IMR-90 (cell line): ENCODE measurements at regions not wholly inside any gene's neighbourhood (a gene's known extent, or its start where the extent isn't known, plus 50 kb on each side); places are given as distances from the start of the nearest gene placed in this dataset.

Experiments
- ATAC-seq: fragments of 200-7000 bp; cut with Tn5 transposase; 2 replicates; pipeline ENCODE4 v1.9.1; 2020; ENCODE audit warnings: low read depth, mild to moderate bottlenecking, moderate library complexity
- BruUV-seq: library from RNA; stranded (reverse); fragments of 400-500 nt; replicated peaks from 2 replicates; lab custom pipeline; 2021; lab: Mats Ljungman, UMichigan
- CTCF ChIA-PET: fragments of 300-600 bp; formaldehyde crosslinking; extraction: SDS; loops from one replicate; lab custom pipeline; 2021; ENCODE audit warnings: antibody characterized with exemption; lab: Yijun Ruan, JAX
- POLR2A ChIA-PET: fragments of 300-600 bp; sonication (Branson Sonifier 250); formaldehyde crosslinking; loops from one replicate; lab custom pipeline; 2022; ENCODE audit warnings: antibody characterized with exemption; ENCODE audit not compliant: unreplicated experiment; lab: Charles Lee
- DNase-seq: peaks from one replicate; pipeline ENCODE4 v3.0.0; 2013
- H2AFZ ChIP-seq: replicated peaks from 2 replicates; pipeline ENCODE3; 2013; ENCODE audit warnings: low read length, mild to moderate bottlenecking; ENCODE audit not compliant: poor library complexity
- H2AK5ac ChIP-seq: 2 replicates; pipeline ENCODE4 v1.6.1; 2013; ENCODE audit warnings: low read depth, low read length, inconsistent platforms
- H2AK9ac ChIP-seq: replicated peaks from 2 replicates; pipeline ENCODE3; 2013; ENCODE audit warnings: mild to moderate bottlenecking, low read depth, low read length, moderate library complexity; ENCODE audit not compliant: poor library complexity
- H2BK120ac ChIP-seq: 2 replicates; pipeline ENCODE4 v1.6.1; 2013; ENCODE audit warnings: low read depth, low read length, inconsistent platforms
- H2BK15ac ChIP-seq: 3 replicates; pipeline ENCODE4 v1.6.1; 2013; ENCODE audit warnings: low read depth, low read length, inconsistent platforms
- H2BK20ac ChIP-seq: 2 replicates; pipeline ENCODE4 v1.6.1; 2013; ENCODE audit warnings: low read depth, mild to moderate bottlenecking, inconsistent platforms, low read length, moderate library complexity
- H2BK5ac ChIP-seq: 2 replicates; pipeline ENCODE4 v1.6.1; 2013; ENCODE audit warnings: mild to moderate bottlenecking, low read depth, low read length, inconsistent platforms; ENCODE audit not compliant: poor library complexity, severe bottlenecking
- H3K14ac ChIP-seq: replicated peaks from 2 replicates; pipeline ENCODE4 v1.6.1; 2013; ENCODE audit warnings: low read depth, low read length, inconsistent platforms
- H3K18ac ChIP-seq: 2 replicates; pipeline ENCODE4 v1.6.1; 2013; ENCODE audit warnings: low read depth, low read length, control low read depth
- H3K23ac ChIP-seq: 2 replicates; pipeline ENCODE4 v1.6.1; 2013; ENCODE audit warnings: low read depth, low read length, inconsistent platforms
- H3K27ac ChIP-seq: 2 replicates; pipeline ENCODE4 v1.5.1; 2013; ENCODE audit warnings: mild to moderate bottlenecking, control low read depth, low read length; ENCODE audit not compliant: insufficient read depth
- H3K27me3 ChIP-seq: 2 replicates; pipeline ENCODE4 v1.6.1; 2013; ENCODE audit warnings: low read length; ENCODE audit not compliant: control insufficient read depth, insufficient read depth
- H3K36me3 ChIP-seq: 2 replicates; pipeline ENCODE4 v1.6.1; 2013; ENCODE audit warnings: low read length, mixed read lengths; ENCODE audit not compliant: control insufficient read depth, insufficient read depth
- H3K4ac ChIP-seq: 2 replicates; pipeline ENCODE4 v1.6.1; 2013; ENCODE audit warnings: low read depth, low read length, inconsistent platforms
- H3K4me1 ChIP-seq: 2 replicates; pipeline ENCODE4 v1.6.1; 2013; ENCODE audit warnings: low read length, mixed read lengths; ENCODE audit not compliant: control insufficient read depth, insufficient read depth
- H3K4me2 ChIP-seq: 2 replicates; pipeline ENCODE4 v1.6.1; 2013; ENCODE audit warnings: low read depth, mild to moderate bottlenecking, control low read depth, low read length, moderate library complexity
- H3K4me3 ChIP-seq: 2 replicates; pipeline ENCODE4 v1.5.1; 2013; ENCODE audit warnings: low read depth, mild to moderate bottlenecking, control low read depth, low read length, moderate library complexity; ENCODE audit not compliant: insufficient read depth
- H3K56ac ChIP-seq: 2 replicates; pipeline ENCODE4 v1.6.1; 2013; ENCODE audit warnings: low read length, inconsistent platforms; ENCODE audit not compliant: insufficient read depth; ENCODE audit errors: extremely low read depth
- H3K79me1 ChIP-seq, 2 experiments: 2 replicates each; pipeline ENCODE4 v1.6.1; 2013; ENCODE audit warnings: low read length in 2 of 2, inconsistent platforms in 1 of 2, low read depth in 1 of 2
- H3K9ac ChIP-seq: 2 replicates; pipeline ENCODE4 v1.6.1; 2013; ENCODE audit warnings: low read depth, low read length, control low read depth
- H3K9me1 ChIP-seq: 2 replicates; pipeline ENCODE4 v1.6.1; 2013; ENCODE audit warnings: low read length, inconsistent platforms; ENCODE audit not compliant: insufficient read depth
- H3K9me3 ChIP-seq: 2 replicates; pipeline ENCODE4 v1.6.1; 2013; ENCODE audit warnings: low read length; ENCODE audit not compliant: control insufficient read depth, insufficient read depth
- H4K20me1 ChIP-seq: 2 replicates; pipeline ENCODE4 v1.6.1; 2013; ENCODE audit warnings: low read length, inconsistent platforms; ENCODE audit not compliant: insufficient read depth
- H4K5ac ChIP-seq: 2 replicates; pipeline ENCODE4 v1.6.1; 2013; ENCODE audit warnings: mild to moderate bottlenecking, low read depth, low read length, control low read depth
- H4K8ac ChIP-seq, 2 experiments: 2 replicates each; pipeline ENCODE4 v1.6.1; 2013; ENCODE audit warnings: low read depth in 2 of 2, low read length in 2 of 2, control low read depth in 1 of 2, inconsistent platforms in 1 of 2
- H4K91ac ChIP-seq: 2 replicates; pipeline ENCODE4 v1.6.1; 2013; ENCODE audit warnings: low read depth, low read length, inconsistent platforms; ENCODE audit not compliant: insufficient read depth
- BHLHE40 ChIP-seq: fragments of 150-350 bp; IDR thresholded peaks from 2 replicates; pipeline ENCODE4 v1.6.1; 2016; ENCODE audit warnings: mild to moderate bottlenecking, low read depth, low read length
- CEBPB ChIP-seq: IDR thresholded peaks from 2 replicates; pipeline ENCODE4 v1.6.1; 2012; ENCODE audit warnings: low read depth, low read length, improper control_type of control experiment
- CHD1 ChIP-seq: IDR thresholded peaks from 2 replicates; pipeline ENCODE4 v1.6.1; 2012; ENCODE audit warnings: low read depth, low read length, improper control_type of control experiment
- CTCF ChIP-seq: conservative IDR thresholded peaks from 2 replicates; pipeline ENCODE4 v1.5.1; 2012; ENCODE audit warnings: mild to moderate bottlenecking, low read depth, low read length, improper control_type of control experiment
- ELK1 ChIP-seq: fragments of 150-350 bp; IDR thresholded peaks from 2 replicates; pipeline ENCODE4 v1.6.1; 2016; ENCODE audit warnings: low read depth, mild to moderate bottlenecking, low read length, moderate library complexity, borderline replicate concordance
- FOS ChIP-seq: fragments of 150-350 bp; IDR thresholded peaks from 2 replicates; pipeline ENCODE4 v1.6.1; 2016; ENCODE audit warnings: low read depth, low read length
- MAFK ChIP-seq: IDR thresholded peaks from 2 replicates; pipeline ENCODE4 v1.6.1; 2012; ENCODE audit warnings: low read depth, low read length, improper control_type of control experiment
- MAZ ChIP-seq: IDR thresholded peaks from 2 replicates; pipeline ENCODE4 v1.6.1; 2012; ENCODE audit warnings: low read depth, mild to moderate bottlenecking, low read length, improper control_type of control experiment, moderate library complexity, borderline replicate concordance
- MXI1 ChIP-seq: IDR thresholded peaks from 2 replicates; pipeline ENCODE4 v1.6.1; 2012; ENCODE audit warnings: low read depth, mild to moderate bottlenecking, low read length, moderate library complexity, borderline replicate concordance
- NFE2L2 ChIP-seq: fragments of 150-350 bp; IDR thresholded peaks from 2 replicates; pipeline ENCODE4 v1.6.1; 2016; ENCODE audit warnings: low read depth, mild to moderate bottlenecking, low read length
- POLR2A ChIP-seq: IDR thresholded peaks from 2 replicates; pipeline ENCODE4 v1.6.1; 2012; ENCODE audit warnings: mild to moderate bottlenecking, low read depth, low read length
- RAD21 ChIP-seq: IDR thresholded peaks from 2 replicates; pipeline ENCODE4 v1.6.1; 2012; ENCODE audit warnings: low read length, improper control_type of control experiment
- RCOR1 ChIP-seq: IDR thresholded peaks from 2 replicates; pipeline ENCODE4 v1.6.1; 2012; ENCODE audit warnings: mild to moderate bottlenecking, low read length, improper control_type of control experiment; ENCODE audit not compliant: insufficient replicate concordance
- RFX5 ChIP-seq: IDR thresholded peaks from 2 replicates; pipeline ENCODE4 v1.8.0; 2012; ENCODE audit warnings: low read depth, mild to moderate bottlenecking, low read length, moderate library complexity
- SMC3 ChIP-seq: fragments of 150-350 bp; IDR thresholded peaks from 2 replicates; pipeline ENCODE4 v1.6.1; 2016; ENCODE audit warnings: low read depth, mild to moderate bottlenecking, antibody characterized with exemption, low read length, moderate library complexity
- USF2 ChIP-seq: fragments of 150-350 bp; IDR thresholded peaks from 2 replicates; pipeline ENCODE4 v1.6.1; 2017; ENCODE audit warnings: mild to moderate bottlenecking, antibody characterized with exemption, low read length, low read depth
- WGBS, 2 experiments: methylation state at CpG; one replicate each; pipeline versions ENCODE4 v1.1.5 to v1.1.7; 2013; ENCODE audit warnings: missing lambda C conversion rate in 2 of 2; ENCODE audit not compliant: insufficient read length in 1 of 2; ENCODE audit errors: extremely low coverage in 2 of 2; 5-methylcytosine and 5-hydroxymethylcytosine counted together
- dilution Hi-C: fragments of 300-500 bp; cut with HindIII; formaldehyde crosslinking; loops from one replicate; pipeline ENCODE4 v1.14.3; 2018; ENCODE audit warnings: low sequenced_read_pairs; ENCODE audit not compliant: unreplicated experiment
- in situ Hi-C: fragments of 300-500 bp; cut with MboI; formaldehyde crosslinking; loops from 3 replicates; pipeline ENCODE4 v1.14.3; 2019; ENCODE audit warnings: low sequenced_read_pairs, inconsistent platforms, mixed read lengths
- intact Hi-C: fragments of 100-400 bp; cut with micrococcal nuclease; formaldehyde crosslinking; loops from 2 replicates; pipeline ENCODE4 v1.10.0; 2022

GRCh38 chr5:54659700-54660131, 142.2 kb downstream of the SNX18 start:
- Histone ChIP-seq H3K9ac (no peak overlapping the region), H3K4me1 (peaks cover 17% of the 10 kb centered on the region), H4K91ac (peak overlapping the region; percentile 67), H3K4ac (peak overlapping the region; percentile 49), H2BK5ac (peak overlapping the region; percentile 23), H2AFZ (peak overlapping the region; percentile 38), H2BK15ac (peak overlapping the region; percentile 39; the same call in 2 of the 3 replicates), H3K56ac (no peak overlapping the region), H2AK9ac (no peak overlapping the region), H3K14ac (peak overlapping the region; percentile 23), H3K27me3 (no peaks in the 10 kb centered on the region), H3K4me3 (no peak overlapping the region), H2AK5ac (peak overlapping the region; percentile 33; the same call in 1 of the 2 replicates), H2BK120ac (peak overlapping the region; percentile 71), H3K9me3 (no peaks in the 10 kb centered on the region), H3K23ac (peak overlapping the region; percentile 9; the same call in 1 of the 2 replicates), H3K36me3 (no peaks in the 10 kb centered on the region), H3K79me1 (peaks cover 0 to 17% of the 10 kb centered on the region in 2 experiments; a peak in 2 of 4 replicates), H4K5ac (peak overlapping the region; percentile 13), H3K18ac (peak overlapping the region; percentile 65), H3K27ac (peak overlapping the region; percentile 49), H4K20me1 (no peaks in the 10 kb centered on the region), H4K8ac (peak overlapping the region; percentile 67 to 79), H3K9me1 (peaks cover 15% of the 10 kb centered on the region), H3K4me2 (peak overlapping the region; percentile 7; the same call in 1 of the 2 replicates), H2BK20ac (peak overlapping the region; percentile 35; the same call in 1 of the 2 replicates)
- ChIA-PET CTCF (interaction anchor here (0.6 kb wide), 1 partner anchor 181 kb away, joined by 5 read pairs; no protein-coding TSS in a partner anchor), POLR2A (interaction anchor here (0.6 kb wide), 1 partner anchor 10 kb away, joined by 3 read pairs; no protein-coding TSS in a partner anchor)
- ATAC-seq (no peak), DNase-seq (peak; percentile 42)
- TF ChIP-seq MXI1 (no peak), RCOR1 (no peak), ELK1 (no peak), SMC3 (no peak), MAFK (no peak), BHLHE40 (no peak), CHD1 (no peak), RFX5 (no peak), USF2 (no peak), POLR2A (no peak), NFE2L2 (no peak), FOS (no peak), RAD21 (no peak), MAZ (no peak), CTCF (no peak), CEBPB (no peak)
- dilution Hi-C loops = no loop called here
- 36% methylated on average over 3 of the region's 5 CpGs; no CpG with 5 or more reads in 1 of the 2 experiments for WGBS, 2 experiments
- intact Hi-C loops = loop anchor here (1.0 to 10.0 kb wide), 2 partner anchors 83 to 185 kb away; no protein-coding TSS in a partner anchor
- in situ Hi-C loops = no loop called here
- BruUV-seq = no TSS peak
